ENCODE measurements at regions not wholly inside any gene's neighbourhood (a gene's known extent, or its start where the extent isn't known, plus 50 kb on each side); places are given as distances from the start of the nearest gene placed in this dataset.

DNA sequence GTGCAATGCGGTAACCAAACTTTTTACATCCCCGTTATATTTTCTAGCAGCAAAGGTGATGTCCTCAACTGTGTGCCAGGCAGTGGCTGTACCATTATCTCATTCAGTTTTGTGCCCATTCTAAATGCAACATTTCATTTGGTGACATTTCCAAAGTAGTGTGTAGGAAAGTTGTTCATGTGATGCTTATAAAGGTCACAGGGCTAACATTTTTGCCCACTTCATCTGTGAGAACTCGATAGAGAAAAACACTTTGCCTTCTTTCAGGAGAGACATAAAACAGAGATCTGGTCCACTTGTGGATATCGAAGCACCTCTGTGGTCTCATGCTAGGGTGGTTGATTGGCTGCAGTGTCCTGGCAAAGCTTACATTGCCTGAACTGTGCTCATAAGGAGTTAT is 414.2 kb upstream of the PDE3A start:
- no peak overlapping the region for H3K4me3 Mint-ChIP-seq
- H3K36me3 Mint-ChIP-seq (ENCODE audit: low read depth): no peaks in the 10 kb centered on the region
- H3K9me3 Mint-ChIP-seq: no peaks in the 10 kb centered on the region
- no peaks in the 10 kb centered on the region for H3K4me1 Mint-ChIP-seq (ENCODE audit: low read depth)
- no peaks in the 10 kb centered on the region for H3K27me3 Mint-ChIP-seq (ENCODE audit: low read depth)
- no peak overlapping the region for H3K27ac Mint-ChIP-seq

DNA sequence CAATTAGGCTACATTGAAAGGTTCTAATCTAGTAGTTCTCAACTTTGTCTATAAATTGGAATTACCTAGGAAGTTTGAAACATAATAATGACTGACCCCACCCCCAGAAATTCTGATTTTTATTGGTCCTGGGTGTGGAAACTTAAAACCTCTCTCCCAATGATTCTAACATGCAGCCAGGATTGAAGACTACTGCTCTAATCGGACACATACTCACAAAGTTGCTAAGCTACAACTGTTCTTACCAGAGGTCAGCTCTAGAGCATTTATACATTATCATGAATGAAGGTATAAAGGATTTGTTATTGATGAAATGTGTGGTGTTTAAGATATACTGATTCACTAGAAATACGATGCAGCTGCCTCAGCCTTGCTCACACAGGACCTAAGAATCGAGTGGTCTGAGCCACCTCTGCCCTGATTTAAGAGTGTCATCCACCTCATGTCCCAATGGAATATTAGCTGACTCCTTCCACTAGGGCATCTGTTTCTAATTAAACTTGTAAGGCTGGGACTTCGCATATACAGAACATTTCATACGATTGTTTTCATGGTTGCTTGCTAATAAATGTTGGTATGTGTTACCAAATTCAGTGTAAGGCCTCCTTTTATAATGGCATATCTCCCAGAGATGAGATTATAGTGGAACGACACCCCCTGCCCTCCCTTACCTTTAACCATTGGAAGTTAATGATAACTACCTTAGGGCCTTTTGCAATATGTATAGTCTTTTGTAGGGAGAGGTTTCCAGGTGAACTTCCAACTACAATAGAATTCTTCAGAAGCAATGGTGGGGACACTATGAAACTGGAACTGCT is 410.8 kb upstream of the PDE3A start:
- H3K27ac Mint-ChIP-seq: no peak overlapping the region
- no peaks in the 10 kb centered on the region for H3K36me3 Mint-ChIP-seq (ENCODE audit: low read depth)
- no peaks in the 10 kb centered on the region for H3K27me3 Mint-ChIP-seq (ENCODE audit: low read depth)
- no peaks in the 10 kb centered on the region for H3K9me3 Mint-ChIP-seq
- H3K4me1 Mint-ChIP-seq (ENCODE audit: low read depth): no peaks in the 10 kb centered on the region
- no peak overlapping the region for H3K4me3 Mint-ChIP-seq

DNA sequence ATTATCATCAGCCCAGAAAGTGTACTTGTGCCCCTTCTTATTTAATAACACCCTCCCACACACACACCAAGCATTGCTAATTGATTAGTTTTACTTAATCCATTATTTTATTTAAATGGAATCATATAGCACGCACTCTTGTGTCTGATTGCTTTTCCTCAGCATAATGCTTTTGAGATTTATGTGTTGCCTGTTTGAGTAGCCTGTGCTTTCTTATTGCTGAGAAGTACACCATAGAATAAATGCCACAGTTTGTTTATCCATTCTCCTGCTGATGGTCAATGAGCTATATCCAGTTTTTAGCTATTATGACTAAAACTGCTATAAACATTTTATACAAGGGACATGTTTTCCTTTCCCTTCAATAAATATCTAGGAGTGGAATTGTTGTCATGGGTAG is 409.9 kb upstream of the PDE3A start:
- Mint-ChIP-seq H3K27ac (no peak overlapping the region), H3K9me3 (no peaks in the 10 kb centered on the region), H3K27me3 (ENCODE audit: low read depth) (no peaks in the 10 kb centered on the region), H3K4me1 (ENCODE audit: low read depth) (no peaks in the 10 kb centered on the region), H3K36me3 (ENCODE audit: low read depth) (no peaks in the 10 kb centered on the region), H3K4me3 (no peak overlapping the region)

- Mint-ChIP-seq H3K27ac (no peak overlapping the region), H3K4me3 (no peak overlapping the region), H3K27me3 (ENCODE audit: low read depth) (no peaks in the 10 kb centered on the region), H3K36me3 (ENCODE audit: low read depth) (no peaks in the 10 kb centered on the region), H3K9me3 (no peaks in the 10 kb centered on the region), H3K4me1 (ENCODE audit: low read depth) (no peaks in the 10 kb centered on the region)
Observed at GRCh38 chr12:19959353-19959752, 409.0 kb upstream of the PDE3A start.

DNA sequence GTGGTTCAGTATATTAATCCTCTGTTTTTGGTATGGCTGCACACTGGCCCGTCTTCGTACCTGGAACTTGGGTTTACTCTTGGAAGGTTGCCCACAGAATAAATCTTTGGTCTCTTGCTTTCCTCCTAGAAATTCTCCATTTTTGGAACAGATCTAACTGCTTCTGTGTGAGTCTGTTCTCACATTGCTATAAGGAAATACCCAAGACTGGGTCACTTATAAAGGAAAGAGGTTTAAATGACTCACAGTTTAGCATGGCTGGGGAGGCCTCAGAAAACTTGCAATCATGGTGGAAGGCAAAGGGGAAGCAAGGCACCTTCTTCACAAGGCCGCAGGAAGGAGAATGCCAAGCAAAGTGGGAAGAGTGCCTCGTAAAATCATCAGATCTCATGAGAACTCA is 407.8 kb upstream of the PDE3A start:
- Mint-ChIP-seq H3K27me3 (ENCODE audit: low read depth) (no peaks in the 10 kb centered on the region), H3K27ac (no peak overlapping the region), H3K36me3 (ENCODE audit: low read depth) (no peaks in the 10 kb centered on the region)

DNA sequence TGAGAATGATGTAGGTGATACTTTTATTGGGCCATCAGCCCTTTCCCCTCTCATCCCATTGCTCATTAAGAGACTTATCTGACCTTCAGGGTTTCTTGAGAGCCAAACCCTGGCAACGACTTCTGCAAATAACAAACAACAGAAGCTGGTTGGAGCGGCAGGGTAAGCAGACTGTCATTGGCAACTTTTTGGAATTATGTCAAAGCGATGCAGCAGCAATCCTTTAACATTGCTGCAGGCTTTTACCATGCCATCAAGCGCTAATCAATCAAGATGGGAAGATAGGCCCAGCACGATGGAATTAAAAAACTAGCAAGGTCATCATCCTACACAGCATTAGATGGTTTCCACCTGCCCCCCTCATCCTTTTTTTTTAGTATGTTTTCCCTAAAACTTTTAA is 406.1 kb upstream of the PDE3A start:
- peaks cover 4% of the 10 kb centered on the region for H3K9me3 Mint-ChIP-seq
- no peaks in the 10 kb centered on the region for H3K36me3 Mint-ChIP-seq (ENCODE audit: low read depth)
- H3K27ac Mint-ChIP-seq: no peak overlapping the region
- no peaks in the 10 kb centered on the region for H3K27me3 Mint-ChIP-seq (ENCODE audit: low read depth)
- H3K4me3 Mint-ChIP-seq: no peak overlapping the region
- H3K4me1 Mint-ChIP-seq (ENCODE audit: low read depth): no peaks in the 10 kb centered on the region

More for the DNA sequence above, 407.8 kb upstream of the PDE3A start:
- Mint-ChIP-seq H3K4me1 (ENCODE audit: low read depth) (no peaks in the 10 kb centered on the region), H3K9me3 (no peaks in the 10 kb centered on the region), H3K4me3 (no peak overlapping the region)

DNA sequence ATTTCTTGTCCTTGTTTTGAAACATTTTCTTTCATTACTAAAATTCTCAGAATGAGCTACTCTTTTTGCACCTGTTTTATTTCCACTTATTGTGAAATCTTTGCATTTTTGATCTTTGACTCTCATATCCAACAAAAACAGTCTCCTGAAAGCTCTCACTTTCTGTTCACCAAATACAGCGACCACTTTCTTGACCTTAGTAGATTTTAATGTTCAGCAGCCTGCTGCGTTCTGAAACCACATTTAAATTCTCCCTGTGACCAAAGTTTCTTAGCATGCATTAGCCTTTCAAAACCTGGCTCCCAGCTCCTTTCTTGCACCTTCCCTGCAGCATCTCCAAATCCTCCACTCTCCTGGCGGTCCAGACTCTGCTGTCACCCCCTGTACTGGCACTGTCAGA is 404.4 kb upstream of the PDE3A start:
- Mint-ChIP-seq H3K9me3 (peaks cover 6% of the 10 kb centered on the region), H3K27me3 (ENCODE audit: low read depth) (no peaks in the 10 kb centered on the region), H3K36me3 (ENCODE audit: low read depth) (no peaks in the 10 kb centered on the region), H3K4me1 (ENCODE audit: low read depth) (no peaks in the 10 kb centered on the region), H3K4me3 (no peak overlapping the region), H3K27ac (no peak overlapping the region)

DNA sequence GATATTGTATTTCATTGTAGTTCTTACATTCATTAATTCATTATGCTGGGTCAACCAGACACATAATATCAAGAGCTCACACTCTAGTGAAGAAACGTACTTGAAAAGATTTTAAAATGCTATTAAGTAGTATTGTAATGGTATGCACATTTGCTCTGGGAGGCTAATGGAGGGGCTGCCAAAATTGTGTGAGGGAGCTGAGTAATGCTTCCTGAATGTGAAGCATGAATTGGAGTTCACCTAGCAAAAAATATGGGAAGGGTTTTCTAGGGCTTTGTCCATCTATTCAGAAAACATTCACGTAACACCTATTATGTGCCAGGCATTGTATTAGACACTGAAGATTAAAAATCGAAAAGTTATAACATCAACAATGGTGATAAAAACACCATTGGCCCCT is 403.8 kb upstream of the PDE3A start:
- Mint-ChIP-seq H3K4me1 (ENCODE audit: low read depth) (no peaks in the 10 kb centered on the region), H3K27ac (no peak overlapping the region), H3K27me3 (ENCODE audit: low read depth) (no peaks in the 10 kb centered on the region), H3K36me3 (ENCODE audit: low read depth) (no peaks in the 10 kb centered on the region), H3K9me3 (peaks cover 6% of the 10 kb centered on the region), H3K4me3 (no peak overlapping the region)

- Mint-ChIP-seq H3K4me1 (ENCODE audit: low read depth) (no peaks in the 10 kb centered on the region), H3K4me3 (no peak overlapping the region), H3K27me3 (ENCODE audit: low read depth) (no peaks in the 10 kb centered on the region), H3K36me3 (ENCODE audit: low read depth) (no peaks in the 10 kb centered on the region), H3K9me3 (peaks cover 6% of the 10 kb centered on the region), H3K27ac (no peak overlapping the region)
Observed at GRCh38 chr12:19965196-19966038, 402.9 kb upstream of the PDE3A start.

GRCh38 chr12:19967001-19967400 is 401.3 kb upstream of the PDE3A start:
- no peak overlapping the region for H3K27ac Mint-ChIP-seq

DNA sequence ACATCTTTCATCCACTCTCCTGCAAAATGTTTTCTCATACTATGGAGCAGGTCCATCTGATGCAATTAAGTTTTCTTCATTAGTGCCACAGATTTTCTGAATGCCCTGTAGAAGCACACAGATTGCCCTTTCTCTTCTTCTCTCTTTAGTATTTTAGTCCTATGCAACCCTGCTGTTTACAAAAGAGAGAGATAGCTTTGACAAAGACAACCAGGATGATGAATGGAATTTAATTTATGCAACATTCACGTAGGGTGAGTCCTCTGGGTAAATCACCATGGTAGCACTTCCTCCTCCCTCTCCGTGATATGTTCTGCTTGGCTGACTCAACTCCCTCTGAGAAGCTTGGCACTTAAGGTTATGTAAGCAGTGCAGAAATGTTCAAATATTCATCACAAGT is 400.9 kb upstream of the PDE3A start:
- H3K4me1 Mint-ChIP-seq (ENCODE audit: low read depth): no peaks in the 10 kb centered on the region
- no peak overlapping the region for H3K4me3 Mint-ChIP-seq
- H3K36me3 Mint-ChIP-seq (ENCODE audit: low read depth): no peaks in the 10 kb centered on the region
- H3K27me3 Mint-ChIP-seq (ENCODE audit: low read depth): no peaks in the 10 kb centered on the region
- no peak overlapping the region for H3K27ac Mint-ChIP-seq
- H3K9me3 Mint-ChIP-seq: peaks cover 6% of the 10 kb centered on the region

More at GRCh38 chr12:19967001-19967400, 401.3 kb upstream of the PDE3A start:
- no peak overlapping the region for H3K4me3 Mint-ChIP-seq
- H3K4me1 Mint-ChIP-seq (ENCODE audit: low read depth): no peaks in the 10 kb centered on the region
- H3K36me3 Mint-ChIP-seq (ENCODE audit: low read depth): no peaks in the 10 kb centered on the region
- peaks cover 6% of the 10 kb centered on the region for H3K9me3 Mint-ChIP-seq
- H3K27me3 Mint-ChIP-seq (ENCODE audit: low read depth): no peaks in the 10 kb centered on the region

- no peak overlapping the region for H3K4me3 Mint-ChIP-seq
- no peaks in the 10 kb centered on the region for H3K27me3 Mint-ChIP-seq (ENCODE audit: low read depth)
- no peaks in the 10 kb centered on the region for H3K36me3 Mint-ChIP-seq (ENCODE audit: low read depth)
- H3K9me3 Mint-ChIP-seq: peaks cover 6% of the 10 kb centered on the region
- H3K4me1 Mint-ChIP-seq (ENCODE audit: low read depth): no peaks in the 10 kb centered on the region
- no peak overlapping the region for H3K27ac Mint-ChIP-seq
Observed at GRCh38 chr12:19970116-19970515, 398.2 kb upstream of the PDE3A start.

DNA sequence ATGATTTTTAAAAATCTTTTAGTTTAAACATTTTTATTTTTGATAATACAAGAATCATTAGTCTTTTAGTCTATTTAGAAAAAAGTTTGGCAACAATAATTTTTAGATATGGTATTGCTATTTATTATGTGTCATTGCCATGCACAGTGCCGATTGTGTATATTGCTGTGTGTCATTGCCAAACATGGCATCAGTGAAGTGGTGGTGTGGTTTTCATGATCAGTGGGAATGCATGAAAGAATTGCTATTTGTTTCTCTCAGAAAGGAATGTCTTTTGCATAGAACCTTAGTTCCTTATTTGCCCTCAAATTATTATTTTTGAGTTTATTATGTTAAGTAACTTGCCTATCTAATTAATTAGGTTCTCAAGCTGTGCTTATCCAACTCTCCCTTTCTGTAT is 397.5 kb upstream of the PDE3A start:
- Mint-ChIP-seq H3K4me3 (no peak overlapping the region), H3K4me1 (ENCODE audit: low read depth) (no peaks in the 10 kb centered on the region), H3K9me3 (peaks cover 6% of the 10 kb centered on the region), H3K36me3 (ENCODE audit: low read depth) (no peaks in the 10 kb centered on the region), H3K27me3 (ENCODE audit: low read depth) (no peaks in the 10 kb centered on the region), H3K27ac (no peak overlapping the region)

GRCh38 chr12:19971361-19972280 is 396.7 kb upstream of the PDE3A start:
- Mint-ChIP-seq H3K4me1 (ENCODE audit: low read depth) (no peaks in the 10 kb centered on the region), H3K27me3 (ENCODE audit: low read depth) (no peaks in the 10 kb centered on the region), H3K27ac (no peak overlapping the region), H3K9me3 (peaks cover 6% of the 10 kb centered on the region), H3K36me3 (ENCODE audit: low read depth) (no peaks in the 10 kb centered on the region), H3K4me3 (no peak overlapping the region)
